ENCODE measurements at regions not wholly inside any gene's neighbourhood (a gene's known extent, or its start where the extent isn't known, plus 50 kb on each side); places are given as distances from the start of the nearest gene placed in this dataset.
A peak's percentile ranks its signal among the peaks of the same experiment; 100 is the strongest.

DNA sequence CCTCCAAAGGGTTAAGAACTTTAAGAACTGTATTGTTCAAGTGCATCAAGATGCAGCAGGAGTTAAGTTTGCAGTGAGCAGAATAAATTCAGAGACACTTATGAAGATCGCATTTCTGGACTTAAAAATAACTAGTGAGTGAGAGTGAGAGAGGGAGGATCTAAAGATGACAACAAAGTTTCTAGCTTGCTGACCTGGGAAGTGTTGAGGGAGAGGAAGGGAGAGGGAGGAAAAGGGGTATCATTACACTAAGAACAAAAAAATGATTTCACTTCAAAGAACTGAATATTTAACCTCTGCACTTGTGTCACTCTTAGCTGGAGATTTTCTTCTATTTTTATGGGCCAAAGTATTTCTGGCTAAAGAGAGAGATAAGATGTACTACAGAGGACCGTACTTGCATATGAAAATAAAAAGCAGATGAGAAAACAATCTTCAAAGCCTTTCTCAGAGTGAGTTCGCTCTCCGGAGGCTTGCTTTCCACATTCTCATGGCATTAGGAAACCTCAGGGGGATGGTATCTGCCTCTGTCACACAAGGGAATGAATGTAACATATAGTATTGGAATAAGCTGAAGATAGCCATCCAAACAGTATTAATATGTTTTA is 91.4 kb upstream of the TJP1 start:
- ChIA-PET CTCF (interaction anchor here (1.4 to 1.8 kb wide), 2 partner anchors 10 to 13 kb away, joined by 3 to 5 read pairs; no protein-coding TSS in a partner anchor), POLR2A (no interaction called here)
- no peak overlapping the region for H3K27ac Mint-ChIP-seq
- H3K4me1 Mint-ChIP-seq: no peaks in the 10 kb centered on the region
- DNase-seq: no peak
- ATAC-seq: no peak
- intact Hi-C loops (cut with DNase I, micrococcal nuclease): no loop called here
- H3K36me3 Mint-ChIP-seq (ENCODE audit: low read depth): peaks cover 3% of the 10 kb centered on the region
- H3K9me3 Mint-ChIP-seq (ENCODE audit: low read depth): peaks cover 11% of the 10 kb centered on the region
- no peak overlapping the region for H3K4me3 Mint-ChIP-seq
- peaks cover 34% of the 10 kb centered on the region for H3K27me3 Mint-ChIP-seq

DNA sequence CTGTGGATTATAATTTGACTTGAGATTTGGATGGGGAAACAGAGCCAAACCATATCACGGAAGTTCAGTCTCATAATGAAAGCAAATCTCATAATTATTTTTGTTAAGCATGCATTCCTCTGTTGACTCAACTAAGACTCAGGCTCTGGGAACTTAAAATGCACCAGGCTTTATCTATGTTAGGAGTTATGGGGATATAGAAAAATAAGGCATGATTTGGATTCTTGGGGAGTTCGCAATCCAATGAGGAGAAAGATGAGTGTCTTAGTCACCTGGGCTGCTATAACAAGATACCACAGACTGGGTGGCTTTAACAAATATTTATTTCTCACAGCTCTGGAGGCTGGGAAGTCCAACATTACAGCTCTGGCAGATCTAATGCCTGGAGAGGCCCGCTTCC is 89.4 kb upstream of the TJP1 start:
- Mint-ChIP-seq H3K36me3 (ENCODE audit: low read depth) (peaks cover 3% of the 10 kb centered on the region), H3K4me1 (no peaks in the 10 kb centered on the region), H3K27ac (no peak overlapping the region), H3K4me3 (no peak overlapping the region), H3K9me3 (ENCODE audit: low read depth) (peaks cover 11% of the 10 kb centered on the region), H3K27me3 (peaks cover 25% of the 10 kb centered on the region)
- intact Hi-C loops (cut with DNase I, micrococcal nuclease): no loop called here
- no peak for ATAC-seq
- ChIA-PET POLR2A (no interaction called here), CTCF (no interaction called here)
- DNase-seq: no peak

- no peak overlapping the region for H3K4me3 Mint-ChIP-seq
- CTCF ChIA-PET: no interaction called here
- intact Hi-C loops (cut with DNase I, micrococcal nuclease): no loop called here
- H3K36me3 Mint-ChIP-seq (ENCODE audit: low read depth): peaks cover 3% of the 10 kb centered on the region
- ATAC-seq (no peak), DNase-seq (no peak)
- peaks cover 11% of the 10 kb centered on the region for H3K9me3 Mint-ChIP-seq (ENCODE audit: low read depth)
- H3K27ac Mint-ChIP-seq: no peak overlapping the region
- POLR2A ChIA-PET: no interaction called here
- H3K27me3 Mint-ChIP-seq: peaks cover 28% of the 10 kb centered on the region
- no peaks in the 10 kb centered on the region for H3K4me1 Mint-ChIP-seq
These were observed 87.8 kb upstream of the TJP1 start for GRCh38 chr15:29910068-29910467.

DNA sequence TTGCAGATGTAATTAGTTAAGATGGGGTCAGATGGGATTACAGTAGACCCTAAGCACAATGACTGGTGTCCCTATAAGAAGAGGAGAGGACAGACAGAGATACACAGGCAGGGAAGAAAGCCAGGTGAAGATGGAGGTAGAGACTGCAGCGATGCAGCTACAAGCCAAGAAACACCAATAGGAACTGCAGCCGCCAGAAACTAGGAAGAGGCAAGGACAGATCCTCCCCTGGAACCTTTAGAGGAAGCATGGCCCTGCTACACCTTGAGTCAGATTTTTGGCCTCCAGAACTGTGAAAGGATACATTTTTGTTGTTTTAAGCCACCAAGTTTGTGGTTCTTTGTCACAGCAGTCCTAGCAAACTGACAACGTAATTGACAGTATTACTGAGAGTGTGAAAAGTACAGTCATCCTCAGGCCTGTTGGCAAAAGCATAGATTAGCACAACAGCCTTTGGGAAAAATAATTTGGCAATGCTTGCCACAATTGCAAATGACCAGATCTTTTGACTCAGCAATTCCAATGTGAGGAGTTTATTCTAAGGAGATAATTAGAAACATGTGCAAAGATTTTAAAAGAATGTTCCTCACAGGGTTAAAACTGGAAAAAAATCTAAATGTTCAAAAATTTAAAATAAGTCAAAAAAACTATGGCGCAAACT is 82.6 kb upstream of the TJP1 start:
- H3K27me3 Mint-ChIP-seq: peaks cover 20% of the 10 kb centered on the region
- DNase-seq (no peak), ATAC-seq (no peak)
- no peaks in the 10 kb centered on the region for H3K36me3 Mint-ChIP-seq (ENCODE audit: low read depth)
- CTCF ChIA-PET: interaction anchor here (0.7 kb wide), 1 partner anchor 25 kb away, joined by 4 read pairs; no protein-coding TSS in a partner anchor
- H3K4me3 Mint-ChIP-seq: no peak overlapping the region
- H3K4me1 Mint-ChIP-seq: no peaks in the 10 kb centered on the region
- POLR2A ChIA-PET: no interaction called here
- intact Hi-C loops (cut with DNase I, micrococcal nuclease): no loop called here
- no peak overlapping the region for H3K27ac Mint-ChIP-seq
- no peaks in the 10 kb centered on the region for H3K9me3 Mint-ChIP-seq (ENCODE audit: low read depth)

DNA sequence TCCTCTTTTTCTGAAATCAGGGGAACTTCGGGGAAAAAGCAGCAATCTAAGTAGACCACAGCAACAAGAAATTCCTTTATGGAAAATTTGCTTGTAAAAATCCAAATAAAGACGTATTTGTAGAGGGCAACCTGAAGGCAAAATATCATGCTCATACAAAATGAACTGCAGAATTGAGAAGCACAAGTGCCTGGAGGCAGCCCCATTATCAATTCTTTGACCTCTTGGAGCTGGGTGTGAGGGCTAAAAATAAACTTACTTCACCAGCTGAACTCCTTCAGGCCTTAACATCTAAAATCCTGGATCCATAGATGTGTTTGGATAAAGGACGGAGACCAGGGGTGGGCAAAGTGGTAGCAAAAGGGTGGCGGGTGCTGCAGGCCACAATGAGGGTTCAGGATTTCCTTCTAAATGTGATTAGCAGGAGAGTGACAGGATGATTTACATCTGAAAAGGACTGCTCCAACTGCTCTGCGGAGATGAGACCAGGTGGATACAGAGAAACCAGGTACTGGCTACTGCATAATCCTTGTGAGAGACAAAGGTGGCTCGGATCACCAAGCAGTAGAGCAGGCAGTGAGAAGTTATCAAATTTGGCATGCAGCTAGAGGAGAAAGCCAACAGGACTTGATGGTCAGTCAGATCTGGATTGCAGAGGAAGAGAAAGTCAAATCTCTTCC is 81.7 kb upstream of the TJP1 start:
- POLR2A ChIA-PET: no interaction called here
- ATAC-seq (no peak), DNase-seq (no peak)
- Mint-ChIP-seq H3K4me3 (no peak overlapping the region), H3K27ac (no peak overlapping the region), H3K4me1 (no peaks in the 10 kb centered on the region), H3K27me3 (peaks cover 22% of the 10 kb centered on the region), H3K9me3 (ENCODE audit: low read depth) (no peaks in the 10 kb centered on the region), H3K36me3 (ENCODE audit: low read depth) (no peaks in the 10 kb centered on the region)
- intact Hi-C loops (cut with DNase I, micrococcal nuclease): no loop called here
- CTCF ChIA-PET: interaction anchor here (0.7 kb wide), 1 partner anchor 1352 kb away, joined by 3 read pairs; no protein-coding TSS in a partner anchor

DNA sequence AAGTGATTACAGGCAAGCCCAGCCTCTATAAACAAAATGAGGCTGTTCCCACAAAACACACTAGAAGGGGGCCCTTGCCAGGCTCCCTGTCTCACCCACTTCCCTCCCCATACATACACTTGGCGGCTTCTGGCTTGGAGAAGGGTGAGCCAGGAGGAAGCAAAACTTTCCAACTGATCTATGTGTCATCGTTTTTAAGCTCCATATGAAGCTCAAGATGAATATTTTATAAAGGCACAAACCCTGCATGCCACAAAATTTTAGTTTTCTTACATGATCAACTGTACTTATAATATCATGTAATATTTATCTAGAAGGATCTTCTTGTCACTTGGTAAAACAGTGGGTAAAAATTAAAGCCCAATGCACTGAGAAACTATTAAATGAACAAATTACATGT is 80.8 kb upstream of the TJP1 start:
- CTCF ChIA-PET: interaction anchor here (0.7 kb wide), 1 partner anchor 1353 kb away, joined by 3 read pairs; no protein-coding TSS in a partner anchor
- H3K27ac Mint-ChIP-seq: no peak overlapping the region
- no peak overlapping the region for H3K4me3 Mint-ChIP-seq
- H3K27me3 Mint-ChIP-seq: peaks cover 22% of the 10 kb centered on the region
- intact Hi-C loops (cut with DNase I, micrococcal nuclease): no loop called here
- POLR2A ChIA-PET: no interaction called here
- H3K9me3 Mint-ChIP-seq (ENCODE audit: low read depth): no peaks in the 10 kb centered on the region
- no peak for ATAC-seq
- no peaks in the 10 kb centered on the region for H3K36me3 Mint-ChIP-seq (ENCODE audit: low read depth)
- H3K4me1 Mint-ChIP-seq: no peaks in the 10 kb centered on the region
- no peak for DNase-seq

GRCh38 chr15:29900237-29901189 is 78.2 kb upstream of the TJP1 start:
- ChIA-PET POLR2A (no interaction called here), CTCF (interaction anchor here (0.6 kb wide), 1 partner anchor 276 kb away, joined by 3 read pairs; no protein-coding TSS in a partner anchor)
- DNase-seq (no peak), ATAC-seq (no peak)
- Mint-ChIP-seq H3K9me3 (ENCODE audit: low read depth) (no peaks in the 10 kb centered on the region), H3K27ac (no peak overlapping the region), H3K4me1 (no peaks in the 10 kb centered on the region), H3K36me3 (ENCODE audit: low read depth) (no peaks in the 10 kb centered on the region), H3K4me3 (no peak overlapping the region), H3K27me3 (peaks cover 22% of the 10 kb centered on the region)
- intact Hi-C loops (cut with DNase I, micrococcal nuclease): no loop called here

DNA sequence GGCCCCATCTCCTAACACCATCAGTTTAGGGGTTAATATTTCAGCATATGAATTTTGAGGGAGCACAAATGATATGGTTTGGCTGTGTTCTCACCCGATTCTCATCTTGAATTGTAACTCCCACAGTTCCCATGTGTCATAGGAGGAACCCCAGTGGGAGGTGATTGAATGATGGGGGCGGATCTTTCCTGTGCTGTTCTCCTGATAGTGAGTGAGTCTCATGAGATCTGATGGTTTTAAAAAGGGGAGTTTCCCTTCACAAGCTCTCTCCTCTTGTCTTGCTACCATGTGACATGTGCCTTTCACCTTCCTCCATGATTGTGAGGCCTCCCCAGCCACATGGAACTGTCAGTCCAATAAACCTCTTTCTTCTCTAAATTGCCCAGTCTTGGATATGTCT is 73.8 kb upstream of the TJP1 start:
- no peaks in the 10 kb centered on the region for H3K4me1 Mint-ChIP-seq
- H3K36me3 Mint-ChIP-seq (ENCODE audit: low read depth): no peaks in the 10 kb centered on the region
- intact Hi-C loops (cut with DNase I, micrococcal nuclease): no loop called here
- H3K9me3 Mint-ChIP-seq (ENCODE audit: low read depth): no peaks in the 10 kb centered on the region
- no peak overlapping the region for H3K27ac Mint-ChIP-seq
- peaks cover 29% of the 10 kb centered on the region for H3K27me3 Mint-ChIP-seq
- no peak for DNase-seq
- no peak for ATAC-seq
- H3K4me3 Mint-ChIP-seq: no peak overlapping the region
- ChIA-PET POLR2A (no interaction called here), CTCF (no interaction called here)

- intact Hi-C loops (cut with DNase I, micrococcal nuclease): no loop called here
- Mint-ChIP-seq H3K36me3 (ENCODE audit: low read depth) (no peaks in the 10 kb centered on the region), H3K27ac (no peak overlapping the region), H3K27me3 (peaks cover 26% of the 10 kb centered on the region), H3K9me3 (ENCODE audit: low read depth) (no peaks in the 10 kb centered on the region), H3K4me3 (no peak overlapping the region), H3K4me1 (peaks cover 4% of the 10 kb centered on the region)
- ATAC-seq: peak; percentile 49
- CTCF ChIA-PET: no interaction called here
- DNase-seq: peak; percentile 7
- POLR2A ChIA-PET: no interaction called here
These were observed 68.8 kb upstream of the TJP1 start for GRCh38 chr15:29891096-29891457.

DNA sequence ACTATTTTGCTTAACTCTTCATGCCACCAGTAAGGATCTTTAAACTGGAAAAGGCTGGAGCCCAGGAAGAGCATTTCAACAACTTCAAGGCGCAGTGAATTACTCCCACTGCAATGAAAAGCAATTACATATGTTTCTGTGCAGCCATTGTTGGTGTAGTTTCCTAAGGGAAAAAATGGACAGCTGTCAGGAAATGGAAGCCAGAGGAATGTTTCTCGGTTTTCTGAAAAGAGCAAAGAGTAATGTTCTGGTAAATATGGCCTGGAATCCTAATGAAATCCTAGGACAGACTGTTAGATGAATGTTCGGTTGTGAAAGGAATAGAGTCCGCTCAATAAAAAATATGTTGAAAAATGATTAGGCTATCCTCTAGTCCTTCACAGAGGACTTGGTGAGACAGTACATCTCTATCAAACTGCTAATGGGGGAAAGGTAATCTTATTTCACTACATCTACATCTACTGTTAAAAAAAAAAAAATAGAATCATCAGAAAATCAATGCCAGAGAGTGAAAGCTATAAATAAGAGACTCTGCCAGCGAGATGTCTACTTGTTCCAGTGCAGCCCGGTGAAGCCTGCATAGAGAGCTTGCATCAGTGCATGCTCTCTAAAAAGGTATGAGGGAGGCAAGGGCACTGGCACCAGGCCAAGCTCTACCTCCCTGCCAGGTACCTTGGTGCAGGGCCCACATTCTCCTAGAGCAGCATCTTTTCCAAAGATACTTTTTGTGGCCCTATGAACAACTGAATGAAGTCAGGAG is 68.2 kb upstream of the TJP1 start:
- Mint-ChIP-seq H3K4me3 (no peak overlapping the region), H3K36me3 (ENCODE audit: low read depth) (no peaks in the 10 kb centered on the region), H3K27ac (no peak overlapping the region), H3K9me3 (ENCODE audit: low read depth) (no peaks in the 10 kb centered on the region), H3K27me3 (peaks cover 27% of the 10 kb centered on the region), H3K4me1 (peaks cover 4% of the 10 kb centered on the region)
- ChIA-PET CTCF (no interaction called here), POLR2A (no interaction called here)
- intact Hi-C loops (cut with DNase I, micrococcal nuclease): no loop called here
- ATAC-seq (no peak), DNase-seq (no peak)

Measured in activated CD4-positive, alpha-beta T cell treated with anti-CD3 and anti-CD28 coated beads for 36 hours (primary cell).